ENCODE measurements at regions not wholly inside any gene's neighbourhood (a gene's known extent, or its start where the extent isn't known, plus 50 kb on each side); places are given as distances from the start of the nearest gene placed in this dataset.

DNA sequence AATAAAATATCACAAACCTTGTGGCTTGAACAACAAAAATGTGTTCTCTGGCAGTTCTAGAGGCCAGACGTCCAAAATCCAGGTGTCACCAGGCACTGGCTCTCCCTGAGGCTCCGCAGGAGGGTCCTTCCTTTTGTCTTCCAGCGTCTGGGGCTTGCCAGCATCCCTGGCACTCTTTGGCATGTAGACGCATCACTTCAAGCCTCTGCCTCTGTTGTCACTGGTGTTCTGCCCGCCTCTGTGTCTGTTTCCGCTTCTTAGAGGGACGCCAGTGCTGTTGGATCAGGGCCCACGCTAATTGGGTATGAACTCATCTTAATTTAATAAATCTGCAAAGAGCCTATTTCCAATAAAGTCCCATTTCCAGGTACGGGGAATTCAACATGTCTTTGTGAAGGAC, 273.7 kb upstream of the C1orf174 start:
- TF ChIP-seq SUZ12 (IDR thresholded peaks at IDR 0.05), result no peak
- no peak for TF ChIP-seq HDGF (IDR thresholded peaks at IDR 0.05; ENCODE audit: borderline replicate concordance)
- no peak for TF ChIP-seq LEF1 (IDR thresholded peaks at IDR 0.05; ENCODE audit: borderline replicate concordance)
- TF ChIP-seq ELF4 (IDR thresholded peaks at IDR 0.05), result no peak
- TF ChIP-seq FOXK2 (IDR thresholded peaks at IDR 0.05), result no peak
- no peak for TF ChIP-seq FOXM1 (IDR thresholded peaks at IDR 0.05; ENCODE audit: borderline replicate concordance)
- no peak for TF ChIP-seq BHLHE40 (IDR thresholded peaks at IDR 0.05; ENCODE audit: borderline replicate concordance)
- no peak for TF ChIP-seq ARNT (IDR thresholded peaks at IDR 0.05)
- no peak for TF ChIP-seq NFRKB (IDR thresholded peaks at IDR 0.05)
- no peak for TF ChIP-seq SP1 (IDR thresholded peaks at IDR 0.05)
- ChIA-PET CTCF (no interaction called here), POLR2A (no interaction called here)
- DNase-seq (ENCODE audit: extremely low spot score), result peak; percentile 1

DNA sequence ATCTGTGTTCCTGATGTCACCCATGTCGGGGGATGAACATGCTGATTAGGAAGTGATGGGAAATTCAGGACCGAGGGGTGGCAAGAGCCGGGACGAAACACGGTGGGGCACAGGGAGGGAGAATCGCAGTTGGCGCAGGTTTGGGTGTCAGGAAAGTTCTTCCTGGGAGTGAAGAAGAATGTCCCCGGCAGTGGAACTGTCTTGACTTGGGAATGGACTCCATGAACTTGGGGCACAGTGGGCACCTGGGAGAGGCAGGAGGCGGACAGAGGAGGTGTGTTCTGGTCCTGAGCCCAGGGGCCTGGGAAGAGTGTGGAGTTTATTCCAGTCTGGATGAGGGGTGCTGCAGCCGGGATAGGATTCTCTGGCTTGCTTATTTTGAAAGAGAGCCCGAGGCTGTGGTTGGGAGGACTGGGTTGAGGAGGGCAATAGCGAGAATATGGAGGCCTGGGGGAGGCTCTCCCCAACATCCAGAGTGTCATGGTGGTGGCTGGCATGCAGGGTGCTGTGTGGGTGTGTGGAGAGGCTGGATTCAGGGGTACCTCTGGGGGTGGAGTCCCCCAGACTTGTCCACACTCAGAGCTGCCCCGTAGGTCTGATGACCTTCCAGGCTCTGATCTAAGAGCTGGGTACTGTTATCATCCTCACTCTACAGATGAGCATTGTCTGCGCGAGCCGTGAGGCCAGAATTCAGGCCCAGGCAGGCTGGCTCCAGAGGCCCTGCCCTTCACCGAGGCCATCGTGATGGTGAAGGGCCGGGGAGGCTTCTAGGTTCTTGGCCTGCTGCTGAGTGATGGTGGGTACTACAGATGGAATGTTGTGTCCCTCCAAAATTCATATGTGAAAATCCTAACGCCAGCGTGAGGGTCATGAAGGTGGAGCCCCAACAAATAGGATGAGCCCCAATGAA, 274.5 kb upstream of the C1orf174 start:
- POLR2A ChIA-PET, result no interaction called here
- TF ChIP-seq NFRKB (IDR thresholded peaks at IDR 0.05) (no peak), HDGF (IDR thresholded peaks at IDR 0.05; ENCODE audit: borderline replicate concordance) (no peak), ZNF384 (IDR thresholded peaks at IDR 0.05) (no peak), ELF4 (IDR thresholded peaks at IDR 0.05) (no peak), SP1 (IDR thresholded peaks at IDR 0.05) (no peak), L3MBTL2 (conservative IDR thresholded peaks at IDR 0.05) (no peak), TARDBP (IDR thresholded peaks at IDR 0.05) (no peak), SUZ12 (IDR thresholded peaks at IDR 0.05) (no peak), BHLHE40 (IDR thresholded peaks at IDR 0.05; ENCODE audit: borderline replicate concordance) (no peak), LEF1 (IDR thresholded peaks at IDR 0.05; ENCODE audit: borderline replicate concordance) (no peak), FOXK2 (IDR thresholded peaks at IDR 0.05) (no peak), FOXA1 (IDR thresholded peaks at IDR 0.05) (no peak), ARNT (IDR thresholded peaks at IDR 0.05) (no peak), FOXM1 (IDR thresholded peaks at IDR 0.05; ENCODE audit: borderline replicate concordance) (no peak), CTBP1 (IDR thresholded peaks at IDR 0.05; ENCODE audit: borderline replicate concordance) (no peak)
- TF ChIP-seq, protein P1, sequence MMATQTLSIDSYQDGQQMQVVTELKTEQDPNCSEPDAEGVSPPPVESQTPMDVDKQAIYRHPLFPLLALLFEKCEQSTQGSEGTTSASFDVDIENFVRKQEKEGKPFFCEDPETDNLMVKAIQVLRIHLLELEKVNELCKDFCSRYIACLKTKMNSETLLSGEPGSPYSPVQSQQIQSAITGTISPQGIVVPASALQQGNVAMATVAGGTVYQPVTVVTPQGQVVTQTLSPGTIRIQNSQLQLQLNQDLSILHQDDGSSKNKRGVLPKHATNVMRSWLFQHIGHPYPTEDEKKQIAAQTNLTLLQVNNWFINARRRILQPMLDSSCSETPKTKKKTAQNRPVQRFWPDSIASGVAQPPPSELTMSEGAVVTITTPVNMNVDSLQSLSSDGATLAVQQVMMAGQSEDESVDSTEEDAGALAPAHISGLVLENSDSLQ (IDR thresholded peaks at IDR 0.05), result no peak
- DNase-seq (ENCODE audit: extremely low spot score), result peak; percentile 3
- CTCF ChIA-PET, result no interaction called here

- ChIA-PET CTCF (no interaction called here), POLR2A (no interaction called here)
- TF ChIP-seq ZNF384 (IDR thresholded peaks at IDR 0.05), result no peak
- no peak for TF ChIP-seq ELF4 (IDR thresholded peaks at IDR 0.05)
- DNase-seq (ENCODE audit: extremely low spot score), result no peak
These were observed 275.7 kb upstream of the C1orf174 start for GRCh38 chr1:4175566-4176405.

DNA sequence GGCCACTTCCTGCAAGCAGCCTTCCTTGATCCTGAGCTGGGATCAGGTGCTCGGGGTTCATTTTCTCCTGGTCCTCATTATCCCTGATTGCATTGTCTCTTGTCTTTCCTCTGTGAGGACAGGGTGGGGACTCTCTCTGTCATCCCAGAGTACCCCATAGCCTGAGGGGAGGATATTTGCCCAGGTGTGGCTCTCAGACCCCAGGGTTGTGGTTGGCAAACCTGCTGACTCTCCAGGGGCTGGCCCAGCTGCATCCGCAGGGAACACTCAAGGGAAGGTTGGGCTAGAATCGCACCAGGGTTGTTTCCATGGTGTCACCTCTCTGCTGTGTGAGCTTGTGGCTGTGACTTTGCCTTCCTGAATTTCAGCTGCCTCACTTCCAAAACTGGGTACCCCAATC, 276.8 kb upstream of the C1orf174 start:
- ChIA-PET CTCF (no interaction called here), POLR2A (no interaction called here)
- peak; percentile 0 for DNase-seq (ENCODE audit: extremely low spot score)
- TF ChIP-seq LEF1 (IDR thresholded peaks at IDR 0.05; ENCODE audit: borderline replicate concordance) (no peak), FOXM1 (IDR thresholded peaks at IDR 0.05; ENCODE audit: borderline replicate concordance) (no peak), ARNT (IDR thresholded peaks at IDR 0.05) (no peak), SP1 (IDR thresholded peaks at IDR 0.05) (no peak)

DNA sequence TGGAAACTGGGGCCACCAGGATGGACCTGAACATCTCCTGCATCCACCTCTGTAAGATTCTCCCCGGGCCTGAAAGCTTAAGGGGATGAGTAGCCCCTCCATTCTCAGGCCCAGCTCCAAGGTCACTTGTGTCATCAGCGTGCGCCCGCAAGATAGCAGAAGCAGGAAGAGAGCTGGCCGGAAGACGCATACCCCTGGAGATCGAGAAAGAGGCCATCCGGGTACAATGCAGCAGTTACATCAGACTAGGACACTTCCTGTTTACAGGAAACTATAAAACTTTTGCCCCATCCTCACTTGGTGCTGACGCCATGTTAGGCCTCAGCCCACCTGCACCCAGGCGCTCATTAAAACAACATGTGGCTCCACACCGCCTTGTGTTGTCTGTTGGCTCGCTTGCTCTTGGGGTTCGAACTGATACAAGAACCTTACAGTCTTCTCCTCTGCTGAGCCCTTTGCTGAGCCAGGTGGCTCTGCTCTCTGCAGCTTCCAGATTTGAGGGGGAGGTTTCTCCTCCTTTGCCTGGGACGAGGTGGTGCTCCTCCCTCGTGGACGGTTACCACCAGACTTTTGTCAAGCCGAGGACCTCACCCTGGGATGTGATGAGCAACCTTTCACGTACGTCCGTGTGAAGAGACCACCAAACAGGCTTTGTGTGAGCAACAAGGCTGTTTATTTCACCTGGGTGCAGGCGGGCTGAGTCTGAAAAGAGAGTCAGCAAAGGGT, 277.5 kb upstream of the C1orf174 start:
- POLR2A ChIA-PET, result no interaction called here
- no peak for DNase-seq (ENCODE audit: extremely low spot score)
- no peak for TF ChIP-seq ELF4 (IDR thresholded peaks at IDR 0.05)
- TF ChIP-seq FOXK2 (IDR thresholded peaks at IDR 0.05), result no peak
- CTCF ChIA-PET, result no interaction called here

DNA sequence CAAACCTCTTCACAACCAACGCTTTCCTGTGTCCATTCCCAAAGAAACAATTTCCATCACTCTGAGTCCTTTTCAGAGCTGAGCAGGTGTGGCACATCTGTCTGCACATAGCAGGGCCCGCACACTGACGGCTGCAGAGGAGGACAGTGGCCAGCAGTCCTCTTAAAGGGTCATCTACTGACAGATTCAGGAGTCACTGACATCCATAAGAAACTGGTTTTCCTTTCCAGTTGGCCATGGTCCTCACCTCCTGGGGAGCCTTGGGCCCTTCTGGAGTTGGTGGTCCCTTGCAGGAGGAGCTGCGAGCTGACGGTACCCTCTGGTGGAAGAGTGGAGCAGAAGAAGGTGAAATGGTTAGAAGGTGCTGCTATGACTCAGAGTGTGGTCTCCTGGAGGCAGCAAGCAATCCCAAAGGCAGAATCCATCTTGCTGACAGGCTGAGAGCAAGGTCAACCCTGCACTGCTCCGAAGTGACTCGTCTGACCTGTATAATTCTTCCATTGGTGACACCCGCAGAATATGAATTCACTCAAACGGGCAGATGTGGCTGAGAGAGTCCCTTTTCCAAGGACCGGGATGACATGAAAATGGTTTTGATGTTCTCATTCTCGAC, 278.5 kb upstream of the C1orf174 start:
- TF ChIP-seq FOXM1 (IDR thresholded peaks at IDR 0.05; ENCODE audit: borderline replicate concordance), result no peak
- TF ChIP-seq HDGF (IDR thresholded peaks at IDR 0.05; ENCODE audit: borderline replicate concordance), result no peak
- TF ChIP-seq ELF4 (IDR thresholded peaks at IDR 0.05), result no peak
- no peak for TF ChIP-seq BHLHE40 (IDR thresholded peaks at IDR 0.05; ENCODE audit: borderline replicate concordance)
- TF ChIP-seq ARNT (IDR thresholded peaks at IDR 0.05), result no peak
- no peak for TF ChIP-seq NFRKB (IDR thresholded peaks at IDR 0.05)
- POLR2A ChIA-PET, result no interaction called here
- CTCF ChIA-PET, result no interaction called here

More for the DNA sequence above, 278.5 kb upstream of the C1orf174 start:
- peak; percentile 0 for DNase-seq (ENCODE audit: extremely low spot score)
